SU-DHL-6 (cell line): ENCODE measurements at regions not wholly inside any gene's neighbourhood (a gene's known extent, or its start where the extent isn't known, plus 50 kb on each side); places are given as distances from the start of the nearest gene placed in this dataset.
"Not testable (repeated sequence)": the region's sequence is repeated elsewhere in the genome, so short reads cannot be mapped to it uniquely, and the experiment has no call there.

Experiments
- H2AFZ ChIP-seq: fragments of 200-600 bp; sonication (generic); 2 replicates; pipeline ENCODE4 v1.6.1; 2014; ENCODE audit warnings: low read depth, mild to moderate bottlenecking, moderate library complexity, mixed read lengths, antibody characterized with exemption, low read length; ENCODE audit not compliant: severe bottlenecking
- H3F3A ChIP-seq: fragments of 200-600 bp; shearing (Covaris generic); 2 replicates; pipeline ENCODE4 v1.6.0; 2016; ENCODE audit warnings: antibody characterized with exemption, mild to moderate bottlenecking; ENCODE audit not compliant: insufficient read depth
- H3K27ac ChIP-seq: fragments of 200-600 bp; sonication (generic); 2 replicates; pipeline ENCODE4 v1.5.1; 2016; ENCODE audit warnings: low read depth, mild to moderate bottlenecking, low read length, moderate library complexity, mixed read lengths
- H3K27me3 ChIP-seq: fragments of 200-600 bp; sonication (generic), shearing (Covaris generic); 2 replicates; pipeline ENCODE4 v1.6.0; 2014; ENCODE audit warnings: mild to moderate bottlenecking, low read length
- H3K36me3 ChIP-seq: fragments of 200-600 bp; sonication (generic); 2 replicates; pipeline ENCODE4 v1.6.1; 2014; ENCODE audit warnings: mild to moderate bottlenecking, low read length, mixed read lengths
- H3K4me2 ChIP-seq: fragments of 300-600, 200-600 bp; shearing (Covaris generic), sonication (generic); 2 replicates; pipeline ENCODE4 v1.6.0; 2014; ENCODE audit warnings: low read length, low read depth, mild to moderate bottlenecking; ENCODE audit not compliant: poor library complexity, severe bottlenecking
- H3K4me3 ChIP-seq: fragments of 200-600 bp; sonication (generic); 2 replicates; pipeline ENCODE4 v1.5.1; 2014; ENCODE audit warnings: antibody characterized with exemption, low read length, mild to moderate bottlenecking, mixed read lengths; ENCODE audit not compliant: insufficient read depth, poor library complexity, severe bottlenecking
- H3K79me2 ChIP-seq: fragments of 200-600 bp; sonication (generic); 2 replicates; pipeline ENCODE4 v1.6.1; 2014; ENCODE audit warnings: mild to moderate bottlenecking, low read length, moderate library complexity; ENCODE audit not compliant: insufficient read depth
- H3K9ac ChIP-seq: fragments of 200-600 bp; sonication (generic); 2 replicates; pipeline ENCODE4 v1.7.0; 2014; ENCODE audit warnings: mild to moderate bottlenecking, low read length
- H3K9me2 ChIP-seq: fragments of 200-600 bp; sonication (generic); replicated peaks from 2 replicates; pipeline ENCODE4 v1.6.1; 2014; ENCODE audit warnings: low read length; ENCODE audit not compliant: insufficient read depth
- H3K9me3 ChIP-seq: fragments of 200-600 bp; sonication (generic); 2 replicates; pipeline ENCODE4 v1.6.1; 2014; ENCODE audit warnings: low read length, mixed read lengths; ENCODE audit not compliant: insufficient read depth
- H4K20me1 ChIP-seq: fragments of 200-600 bp; sonication (generic); 2 replicates; pipeline ENCODE4 v1.6.1; 2014; ENCODE audit warnings: low read depth, mild to moderate bottlenecking, antibody characterized with exemption, low read length, moderate library complexity, mixed read lengths
- CTCF ChIP-seq: fragments of 200-600 bp; sonication (generic); IDR thresholded peaks from one replicate; pipeline ENCODE4 v1.5.1; 2017; ENCODE audit warnings: antibody characterized with exemption, mild to moderate bottlenecking, low read length, moderate library complexity; ENCODE audit not compliant: insufficient read depth, poor library complexity, severe bottlenecking
- EZH2phosphoT487 ChIP-seq: fragments of 200-600 bp; sonication (generic), shearing (Covaris generic); conservative IDR thresholded peaks from 2 replicates; pipeline ENCODE4 v1.6.1; 2018; ENCODE audit warnings: mild to moderate bottlenecking, antibody characterized with exemption, low read length, moderate library complexity, mixed read lengths

DNA sequence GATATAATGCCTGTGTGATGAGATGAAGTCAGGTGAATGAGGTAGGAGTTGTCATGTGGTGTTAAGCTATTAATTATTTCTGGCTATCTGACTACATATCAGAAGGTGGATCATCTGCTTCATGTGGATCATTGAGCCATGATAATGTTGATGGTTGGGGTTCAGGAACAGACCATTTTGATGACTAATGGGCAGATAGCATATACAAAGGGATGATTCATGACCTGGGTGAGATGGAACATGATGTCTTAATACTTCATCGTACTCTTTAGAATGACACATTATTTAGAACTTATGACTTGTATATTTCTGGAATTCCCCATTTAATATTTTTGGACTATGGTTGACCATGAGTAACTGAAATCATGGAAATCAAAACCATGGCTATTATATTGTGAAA lies 155.1 kb downstream of the OR13A1 start:
- H3K9me2 ChIP-seq, result no peaks in the 10 kb centered on the region
- H3K27me3 ChIP-seq, result no peaks in the 10 kb centered on the region
- H3F3A ChIP-seq, result no peaks in the 10 kb centered on the region
- no peak overlapping the region for H2AFZ ChIP-seq
- no peak overlapping the region for H3K4me3 ChIP-seq
- no peaks in the 10 kb centered on the region for H3K36me3 ChIP-seq
- H4K20me1 ChIP-seq, result no peaks in the 10 kb centered on the region
- H3K4me2 ChIP-seq, result no peak overlapping the region
- no peaks in the 10 kb centered on the region for H3K79me2 ChIP-seq
- no peak overlapping the region for H3K9ac ChIP-seq
- no peaks in the 10 kb centered on the region for H3K9me3 ChIP-seq
- TF ChIP-seq CTCF, result no peak
- TF ChIP-seq EZH2phosphoT487, result no peak
- H3K27ac ChIP-seq, result no peak overlapping the region

DNA sequence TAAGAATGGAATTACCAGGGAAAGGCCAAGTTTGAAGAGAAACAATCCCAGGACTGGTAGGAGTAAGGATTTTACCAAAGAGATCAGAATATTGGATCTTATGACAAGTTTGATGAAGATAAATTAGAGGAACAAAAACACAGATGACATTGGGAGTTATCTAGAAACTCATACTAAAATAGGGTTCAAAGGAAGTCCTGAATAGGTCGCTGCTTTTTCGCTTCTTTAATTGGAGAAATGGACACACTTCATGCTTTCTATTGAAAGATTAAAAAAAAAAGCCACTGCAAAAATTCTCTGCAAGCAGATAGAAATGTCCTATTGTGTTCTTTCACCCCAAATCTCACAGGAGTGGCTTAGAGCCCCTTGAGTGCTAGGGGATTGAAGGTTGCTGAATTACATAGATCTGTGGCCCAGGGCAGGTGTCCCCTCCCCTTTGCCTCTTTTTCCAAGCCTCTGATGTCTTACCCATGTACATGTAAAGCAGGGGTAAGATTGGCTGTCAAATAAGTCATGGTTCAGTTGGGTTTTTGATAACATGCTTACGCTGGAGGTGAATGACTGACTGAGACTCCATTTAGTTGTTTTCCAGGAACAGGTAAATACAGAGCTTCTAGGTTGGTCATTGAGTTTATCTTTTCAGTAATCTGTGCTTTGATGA lies 152.0 kb downstream of the OR13A1 start:
- Histone ChIP-seq H3K9ac (no peak overlapping the region), H4K20me1 (no peaks in the 10 kb centered on the region), H3K4me2 (no peak overlapping the region), H3K9me3 (no peaks in the 10 kb centered on the region), H3K4me3 (no peak overlapping the region), H3K79me2 (no peaks in the 10 kb centered on the region), H3F3A (no peaks in the 10 kb centered on the region), H3K27ac (no peak overlapping the region), H3K9me2 (no peaks in the 10 kb centered on the region), H3K36me3 (no peaks in the 10 kb centered on the region), H3K27me3 (no peaks in the 10 kb centered on the region), H2AFZ (no peak overlapping the region)
- no peak for TF ChIP-seq CTCF
- no peak for TF ChIP-seq EZH2phosphoT487

DNA sequence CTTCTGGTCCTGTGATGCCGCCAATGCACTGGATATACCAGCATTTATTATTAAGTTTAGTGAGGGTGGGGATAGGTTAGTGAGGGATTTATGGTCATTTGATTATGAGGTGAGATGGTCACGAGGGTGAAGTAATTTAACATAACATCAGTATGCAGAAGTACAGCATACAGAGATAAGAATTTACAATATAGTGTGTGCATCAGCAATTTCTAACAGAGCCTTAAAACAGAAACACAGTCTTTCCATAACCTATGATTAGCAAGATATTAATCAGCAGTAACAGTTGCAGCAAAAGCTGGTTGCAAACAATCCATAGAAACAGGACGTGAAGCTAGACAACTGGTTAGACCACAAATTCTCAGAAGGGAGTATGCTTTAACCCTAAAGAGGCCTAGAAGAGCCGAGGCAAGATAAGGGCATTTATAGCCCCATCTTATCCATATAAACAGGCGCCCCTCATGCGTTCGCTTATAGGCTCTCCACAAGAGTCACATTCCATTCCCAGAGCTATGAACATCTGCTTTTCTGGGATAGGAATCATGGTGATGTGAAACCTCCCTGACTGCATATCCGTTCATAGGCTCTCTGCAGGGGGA lies 139.8 kb downstream of the OR13A1 start:
- H3K27ac ChIP-seq, H3K36me3 ChIP-seq, H2AFZ ChIP-seq, H3K9ac ChIP-seq, H3K27me3 ChIP-seq, H4K20me1 ChIP-seq, H3K4me2 ChIP-seq, H3K9me2 ChIP-seq, H3K9me3 ChIP-seq, H3K4me3 ChIP-seq, H3K79me2 ChIP-seq, H3F3A ChIP-seq: not testable (repeated sequence)

DNA sequence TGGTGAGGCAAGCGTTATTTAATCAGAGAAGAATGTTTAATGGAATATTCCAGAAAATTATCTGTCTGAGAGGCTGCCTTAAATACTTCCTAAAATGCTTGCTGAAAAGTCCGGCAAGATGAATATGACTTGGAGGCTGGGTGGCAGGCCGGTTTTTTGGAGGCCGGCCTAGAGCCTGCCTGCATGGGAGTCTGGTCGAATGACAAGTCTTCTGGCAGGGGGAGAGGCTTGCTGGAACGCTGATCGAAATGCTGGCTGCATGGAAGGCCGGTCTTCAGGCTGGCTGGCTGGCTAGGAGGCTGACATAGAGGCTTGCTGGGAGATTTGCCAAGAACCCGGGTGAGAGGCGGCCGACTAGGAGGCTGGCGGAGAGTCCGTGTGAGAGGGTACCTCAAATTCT lies 135.7 kb downstream of the OR13A1 start:
- no peak overlapping the region for H3K4me3 ChIP-seq
- H3K9ac ChIP-seq, result no peak overlapping the region
- H3K27me3 ChIP-seq, result no peaks in the 10 kb centered on the region
- H3K79me2 ChIP-seq, result no peaks in the 10 kb centered on the region
- TF ChIP-seq CTCF, result no peak
- TF ChIP-seq EZH2phosphoT487, result no peak
- H2AFZ ChIP-seq, result no peak overlapping the region
- no peaks in the 10 kb centered on the region for H3K9me3 ChIP-seq
- no peaks in the 10 kb centered on the region for H3F3A ChIP-seq
- H3K36me3 ChIP-seq, result no peaks in the 10 kb centered on the region
- H3K4me2 ChIP-seq, result no peak overlapping the region
- no peaks in the 10 kb centered on the region for H3K9me2 ChIP-seq
- no peak overlapping the region for H3K27ac ChIP-seq
- no peaks in the 10 kb centered on the region for H4K20me1 ChIP-seq
